DND-41 (cell line): ENCODE measurements at regions not wholly inside any gene's neighbourhood (a gene's known extent, or its start where the extent isn't known, plus 50 kb on each side); places are given as distances from the start of the nearest gene placed in this dataset.

Experiments
- ATAC-seq: fragments of 200-7000 bp; cut with Tn5 transposase; 3 replicates; pipeline ENCODE4 v1.9.1; 2021; ENCODE audit warnings: low read depth; ENCODE audit not compliant: insufficient read depth
- DNase-seq: peaks from one replicate; pipeline ENCODE4 v3.0.0-alpha.2; 2020
- H2AFZ ChIP-seq: 2 replicates; pipeline ENCODE4 v1.6.0; 2012; ENCODE audit warnings: low read depth, low read length
- H3K27ac ChIP-seq: 2 replicates; pipeline ENCODE4 v1.5.1; 2012; ENCODE audit warnings: low read length, inconsistent platforms
- H3K27me3 ChIP-seq: fragments of 200-600 bp; sonication (generic); 2 replicates; pipeline ENCODE4 v1.6.0; 2012; ENCODE audit warnings: low read length, mild to moderate bottlenecking, inconsistent platforms; ENCODE audit not compliant: insufficient read depth, poor library complexity
- H3K36me3 ChIP-seq: 2 replicates; pipeline ENCODE4 v1.5.1; 2012; ENCODE audit warnings: low read length, inconsistent platforms; ENCODE audit not compliant: insufficient read depth
- H3K4me1 ChIP-seq: 2 replicates; pipeline ENCODE4 v1.5.1; 2012; ENCODE audit warnings: mild to moderate bottlenecking, low read length; ENCODE audit not compliant: insufficient read depth
- H3K4me2 ChIP-seq: 2 replicates; pipeline ENCODE4 v1.6.0; 2012; ENCODE audit warnings: mild to moderate bottlenecking, moderate library complexity, low read length, inconsistent platforms; ENCODE audit not compliant: insufficient read depth
- H3K4me3 ChIP-seq, 2 experiments: fragments of 200-600 bp in 1 of 2; shearing (Covaris generic) in 1 of 2; 2 replicates each; pipeline ENCODE4 v1.5.1; 2012 to 2016; ENCODE audit warnings: inconsistent platforms in 2 of 2, low read length in 2 of 2, mild to moderate bottlenecking in 2 of 2, low read depth in 1 of 2, moderate library complexity in 1 of 2
- H3K79me2 ChIP-seq: 2 replicates; pipeline ENCODE4 v1.6.0; 2012; ENCODE audit warnings: low read length, inconsistent platforms; ENCODE audit not compliant: insufficient read depth
- H3K9ac ChIP-seq: 2 replicates; pipeline ENCODE4 v1.6.0; 2012; ENCODE audit warnings: low read depth, mild to moderate bottlenecking, inconsistent platforms, low read length, moderate library complexity
- H3K9me3 ChIP-seq: 2 replicates; pipeline ENCODE4 v1.5.1; 2012; ENCODE audit warnings: low read length, moderate library complexity, mild to moderate bottlenecking, inconsistent platforms; ENCODE audit not compliant: insufficient read depth, severe bottlenecking
- H4K20me1 ChIP-seq: 2 replicates; pipeline ENCODE4 v1.6.0; 2012; ENCODE audit warnings: low read length; ENCODE audit not compliant: insufficient read depth
- CTCF ChIP-seq: IDR thresholded peaks from 2 replicates; pipeline ENCODE4 v1.5.1; 2012; ENCODE audit warnings: borderline replicate concordance, low read length, moderate library complexity, mild to moderate bottlenecking; ENCODE audit not compliant: poor library complexity, severe bottlenecking; ENCODE audit errors: extremely low read depth
- EZH2 ChIP-seq: IDR thresholded peaks from 3 replicates; pipeline ENCODE4 v1.6.1; 2012; ENCODE audit warnings: borderline replicate concordance, low read depth, mild to moderate bottlenecking, moderate library complexity, low read length, inconsistent platforms; ENCODE audit not compliant: severe bottlenecking

GRCh38 chr15:66846031-66846430 lies 144.0 kb downstream of the SMAD6 start:
- H3K27me3 ChIP-seq = peaks cover 30% of the 10 kb centered on the region
- no peaks in the 10 kb centered on the region for H3K36me3 ChIP-seq
- no peaks in the 10 kb centered on the region for H3K79me2 ChIP-seq
- no peaks in the 10 kb centered on the region; the same call in 1 of the 2 replicates for H4K20me1 ChIP-seq
- DNase-seq (no peak), ATAC-seq (no peak)
- no peak overlapping the region for H3K9ac ChIP-seq
- no peak overlapping the region for H3K4me3 ChIP-seq
- peaks cover 9% of the 10 kb centered on the region for H3K4me1 ChIP-seq
- TF ChIP-seq CTCF = no peak
- TF ChIP-seq EZH2 = no peak
- no peak overlapping the region for H3K27ac ChIP-seq
- H2AFZ ChIP-seq = no peak overlapping the region
- H3K4me2 ChIP-seq = no peak overlapping the region
- no peaks in the 10 kb centered on the region for H3K9me3 ChIP-seq

GRCh38 chr15:66846811-66847210 lies 144.8 kb downstream of the SMAD6 start:
- Histone ChIP-seq H3K27me3 (peaks cover 22% of the 10 kb centered on the region), H3K4me1 (peaks cover 14% of the 10 kb centered on the region), H3K9me3 (no peaks in the 10 kb centered on the region), H3K9ac (no peak overlapping the region), H3K27ac (no peak overlapping the region), H3K4me3 (no peak overlapping the region), H2AFZ (no peak overlapping the region), H4K20me1 (no peaks in the 10 kb centered on the region; the same call in 1 of the 2 replicates), H3K4me2 (no peak overlapping the region), H3K79me2 (no peaks in the 10 kb centered on the region), H3K36me3 (no peaks in the 10 kb centered on the region)
- DNase-seq (no peak), ATAC-seq (no peak)
- TF ChIP-seq CTCF = no peak
- no peak for TF ChIP-seq EZH2

- H3K9ac ChIP-seq = no peak overlapping the region
- no peak overlapping the region for H3K27ac ChIP-seq
- H4K20me1 ChIP-seq = no peaks in the 10 kb centered on the region; the same call in 1 of the 2 replicates
- H3K4me1 ChIP-seq = peaks cover 11% of the 10 kb centered on the region
- no peaks in the 10 kb centered on the region for H3K9me3 ChIP-seq
- H3K27me3 ChIP-seq = peaks cover 16% of the 10 kb centered on the region
- H3K79me2 ChIP-seq = no peaks in the 10 kb centered on the region
- no peak overlapping the region for H3K4me2 ChIP-seq
- TF ChIP-seq CTCF = no peak
- no peak overlapping the region for H2AFZ ChIP-seq
- no peak for DNase-seq
- no peak overlapping the region for H3K4me3 ChIP-seq
- H3K36me3 ChIP-seq = no peaks in the 10 kb centered on the region
- no peak for ATAC-seq
Observed at GRCh38 chr15:66847565-66847991, 145.5 kb downstream of the SMAD6 start.

- Histone ChIP-seq H3K9ac (no peak overlapping the region), H3K27ac (no peak overlapping the region), H4K20me1 (no peaks in the 10 kb centered on the region; the same call in 1 of the 2 replicates), H3K36me3 (no peaks in the 10 kb centered on the region), H3K79me2 (no peaks in the 10 kb centered on the region), H3K4me3 (no peak overlapping the region), H3K27me3 (peaks cover 13% of the 10 kb centered on the region), H2AFZ (no peak overlapping the region), H3K4me1 (peaks cover 11% of the 10 kb centered on the region), H3K9me3 (no peaks in the 10 kb centered on the region), H3K4me2 (no peak overlapping the region)
- DNase-seq = no peak
- no peak for TF ChIP-seq CTCF
- no peak for TF ChIP-seq EZH2
- ATAC-seq = no peak
Observed at GRCh38 chr15:66848116-66848515, 146.1 kb downstream of the SMAD6 start.
